ENCODE measurements at regions not wholly inside any gene's neighbourhood (a gene's known extent, or its start where the extent isn't known, plus 50 kb on each side); places are given as distances from the start of the nearest gene placed in this dataset.

DNA sequence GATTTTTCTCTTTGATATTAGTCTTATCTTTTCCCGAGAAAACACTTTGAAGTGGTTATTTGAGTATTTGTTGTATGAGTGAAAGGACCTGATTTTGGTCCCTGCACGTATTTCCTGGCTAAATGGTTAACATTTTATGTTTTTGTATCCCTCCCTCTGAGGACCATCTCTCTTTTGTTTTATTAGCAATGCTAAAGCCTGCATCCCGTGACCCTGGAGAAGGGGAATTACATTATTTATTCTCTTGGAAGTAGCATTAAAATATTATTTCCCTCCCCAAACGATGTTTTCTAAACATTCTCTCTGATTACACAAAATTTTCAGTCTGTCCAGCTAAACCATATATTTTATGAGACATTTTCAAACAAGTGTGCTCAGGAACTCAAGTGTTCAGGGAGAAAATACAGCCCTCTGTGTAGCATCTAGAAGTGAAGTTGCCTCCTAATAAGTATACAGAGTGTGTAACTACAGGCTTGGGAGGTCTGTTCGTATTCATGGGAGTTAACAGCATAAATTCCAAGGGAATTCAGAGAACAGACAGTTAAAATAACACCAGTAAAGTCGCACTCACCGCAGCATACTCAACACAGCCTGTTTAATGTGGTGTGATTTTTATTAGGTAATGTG, 163.8 kb upstream of the NPVF start:
- H3K27ac Mint-ChIP-seq: peak overlapping the region; percentile 9
- peaks cover 16% of the 10 kb centered on the region for H3K27me3 Mint-ChIP-seq
- no peak for DNase-seq (ENCODE audit: extremely low spot score, unreplicated experiment)
- H3K36me3 Mint-ChIP-seq: no peaks in the 10 kb centered on the region
- TF ChIP-seq CTCF (conservative IDR thresholded peaks at IDR 0.05): no peak
- H3K4me3 Mint-ChIP-seq: no peak overlapping the region
- peaks cover 4% of the 10 kb centered on the region for H3K9me3 Mint-ChIP-seq
- peaks cover 50% of the 10 kb centered on the region for H3K4me1 Mint-ChIP-seq (ENCODE audit: unreplicated experiment)

DNA sequence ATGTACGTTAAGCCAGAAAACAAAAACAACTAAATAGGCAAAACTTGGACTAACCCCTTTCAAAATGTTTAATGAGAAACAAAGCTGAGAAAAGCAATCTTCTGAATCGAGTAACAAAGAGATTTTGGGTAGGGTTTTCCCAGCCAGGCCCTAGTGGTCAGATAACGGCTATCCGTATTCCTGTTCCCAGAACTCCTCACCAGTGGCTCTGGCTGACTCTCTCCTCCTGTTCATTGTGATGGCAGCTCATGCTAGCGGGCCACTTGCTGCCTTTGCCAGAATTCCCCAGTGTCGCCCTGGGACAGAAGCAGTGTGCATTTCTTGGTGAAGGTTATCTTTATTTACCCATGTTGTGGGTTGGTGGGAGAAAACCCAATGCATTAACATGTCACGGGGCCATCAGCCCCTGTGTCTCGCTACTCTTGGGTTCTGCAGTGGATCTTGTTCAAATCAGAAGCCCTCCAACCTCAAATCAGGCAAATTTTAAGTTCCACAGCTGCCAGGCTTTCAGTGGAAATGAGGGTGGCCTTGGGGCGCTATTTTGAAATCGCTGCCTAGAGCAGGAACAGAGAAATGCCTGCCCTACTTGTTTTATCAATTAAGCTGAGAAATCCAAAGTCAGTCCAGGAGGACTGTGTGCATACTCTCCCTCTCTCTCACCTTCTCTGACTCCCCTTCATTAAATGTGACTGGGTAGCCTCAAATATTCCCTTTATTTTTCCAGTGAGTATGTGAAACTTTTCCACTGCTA, 164.5 kb upstream of the NPVF start:
- no peaks in the 10 kb centered on the region for H3K36me3 Mint-ChIP-seq
- peak; percentile 57 for TF ChIP-seq CTCF (conservative IDR thresholded peaks at IDR 0.05)
- H3K9me3 Mint-ChIP-seq: peaks cover 4% of the 10 kb centered on the region
- H3K4me1 Mint-ChIP-seq (ENCODE audit: unreplicated experiment): peaks cover 50% of the 10 kb centered on the region
- peak overlapping the region; percentile 9 for H3K27ac Mint-ChIP-seq
- peaks cover 16% of the 10 kb centered on the region for H3K27me3 Mint-ChIP-seq
- no peak overlapping the region for H3K4me3 Mint-ChIP-seq
- no peak for DNase-seq (ENCODE audit: extremely low spot score, unreplicated experiment)

DNA sequence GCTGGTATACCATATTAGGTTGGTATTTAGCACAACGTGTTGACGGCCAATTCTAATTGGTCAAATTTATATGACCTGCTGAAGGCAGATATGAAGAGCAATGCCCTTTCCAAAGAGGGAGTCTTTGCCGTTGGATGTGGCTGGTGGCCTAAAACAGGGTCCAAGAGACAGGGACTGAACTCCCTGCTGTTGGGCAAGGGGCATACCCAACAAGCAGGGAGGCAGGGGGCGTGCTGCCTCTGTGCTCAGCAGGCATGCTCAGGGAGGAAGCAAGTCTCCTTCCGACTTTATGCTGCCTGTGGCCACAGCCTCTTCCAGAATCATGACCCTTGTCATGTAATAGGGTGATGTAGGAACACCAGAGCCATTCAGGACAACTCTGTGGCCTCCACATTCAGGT, 167.7 kb upstream of the NPVF start:
- TF ChIP-seq CTCF (conservative IDR thresholded peaks at IDR 0.05): no peak
- Mint-ChIP-seq H3K4me3 (no peak overlapping the region), H3K27ac (no peak overlapping the region), H3K4me1 (ENCODE audit: unreplicated experiment) (peaks cover 41% of the 10 kb centered on the region), H3K9me3 (peaks cover 4% of the 10 kb centered on the region), H3K27me3 (peaks cover 3% of the 10 kb centered on the region), H3K36me3 (no peaks in the 10 kb centered on the region)
- DNase-seq (ENCODE audit: extremely low spot score, unreplicated experiment): no peak

GRCh38 chr7:25396668-25397067, 168.4 kb upstream of the NPVF start:
- TF ChIP-seq CTCF (conservative IDR thresholded peaks at IDR 0.05): no peak
- no peak for DNase-seq (ENCODE audit: extremely low spot score, unreplicated experiment)
- no peak overlapping the region for H3K27ac Mint-ChIP-seq
- peaks cover 4% of the 10 kb centered on the region for H3K9me3 Mint-ChIP-seq
- peaks cover 4% of the 10 kb centered on the region for H3K27me3 Mint-ChIP-seq
- peaks cover 35% of the 10 kb centered on the region for H3K4me1 Mint-ChIP-seq (ENCODE audit: unreplicated experiment)
- no peak overlapping the region for H3K4me3 Mint-ChIP-seq
- H3K36me3 Mint-ChIP-seq: no peaks in the 10 kb centered on the region

GRCh38 chr7:25398418-25398817, 170.1 kb upstream of the NPVF start:
- TF ChIP-seq CTCF (conservative IDR thresholded peaks at IDR 0.05): no peak
- Mint-ChIP-seq H3K4me3 (no peak overlapping the region), H3K27ac (no peak overlapping the region), H3K36me3 (no peaks in the 10 kb centered on the region), H3K9me3 (peaks cover 4% of the 10 kb centered on the region), H3K27me3 (peaks cover 5% of the 10 kb centered on the region), H3K4me1 (ENCODE audit: unreplicated experiment) (peaks cover 20% of the 10 kb centered on the region)
- no peak for DNase-seq (ENCODE audit: extremely low spot score, unreplicated experiment)
